HEK293 (cell line): ENCODE measurements at regions not wholly inside any gene's neighbourhood (a gene's known extent, or its start where the extent isn't known, plus 50 kb on each side); places are given as distances from the start of the nearest gene placed in this dataset.
A peak's percentile ranks its signal among the peaks of the same experiment; 100 is the strongest.

Experiments
- CTCF ChIA-PET: fragments of 350-600 bp; formaldehyde crosslinking; extraction: SDS; loops from one replicate; lab custom pipeline; 2021; ENCODE audit warnings: antibody characterized with exemption; lab: Yijun Ruan, JAX
- POLR2A ChIA-PET: fragments of 300-600 bp; formaldehyde crosslinking; extraction: SDS; loops from one replicate; lab custom pipeline; 2020; ENCODE audit warnings: antibody characterized with exemption, inconsistent platforms; lab: Yijun Ruan, JAX
- H3K27ac ChIP-seq: fragments of 200-500 bp; sonication (Bioruptor generic); 2 replicates; pipeline ENCODE4 v1.5.1; 2014; ENCODE audit warnings: low read depth, low read length, control low read depth, inconsistent platforms; ENCODE audit errors: extremely low read depth
- H3K36me3 ChIP-seq, 2 experiments: fragments of 200-500 bp in 1 of 2; sonication (Bioruptor generic) in 1 of 2; 1 replicate in 1 of 2; 2 replicates in 1 of 2; pipeline ENCODE4 v1.5.1; 2014 to 2017; ENCODE audit warnings: inconsistent platforms in 2 of 2, low read length in 2 of 2; ENCODE audit not compliant: control insufficient read depth in 2 of 2, insufficient read depth in 1 of 2
- H3K4me1 ChIP-seq: fragments of 200-500 bp; sonication (Bioruptor generic); 2 replicates; pipeline ENCODE4 v1.5.1; 2014; ENCODE audit warnings: mild to moderate bottlenecking, low read length, inconsistent platforms; ENCODE audit not compliant: control insufficient read depth, insufficient read depth
- H3K4me3 ChIP-seq: 2 replicates; pipeline ENCODE4 v1.5.1; 2011; ENCODE audit warnings: low read depth, mild to moderate bottlenecking, control low read depth, low read length, moderate library complexity
- H3K9me3 ChIP-seq: fragments of 200-500 bp; sonication (Bioruptor generic); 2 replicates; pipeline ENCODE4 v1.5.1; 2014; ENCODE audit warnings: low read depth, low read length, inconsistent platforms; ENCODE audit not compliant: control insufficient read depth, insufficient read depth
- FEZF1 ChIP-seq: fragments of 450-650 bp; formaldehyde crosslinking; IDR thresholded peaks from 2 replicates; pipeline ENCODE4 v1.5.1; 2016; ENCODE audit warnings: missing biosample characterization, missing genetic modification characterization
- PBX3 ChIP-seq: sonication (generic); formaldehyde crosslinking; IDR thresholded peaks from 2 replicates; pipeline ENCODE4 v1.8.1; 2022; ENCODE audit warnings: mild to moderate bottlenecking, moderate library complexity, missing genetic modification reagents
- WT1 ChIP-seq: fragments of 450-650 bp; formaldehyde crosslinking; IDR thresholded peaks from 2 replicates; pipeline ENCODE4 v1.5.1; 2016; ENCODE audit warnings: missing biosample characterization, missing genetic modification characterization
- ZBTB20 ChIP-seq: fragments of 450-650 bp; formaldehyde crosslinking; IDR thresholded peaks from 2 replicates; pipeline ENCODE4 v1.5.1; 2016; ENCODE audit warnings: missing biosample characterization, missing genetic modification characterization
- ZBTB49 ChIP-seq: fragments of 450-650 bp; formaldehyde crosslinking; IDR thresholded peaks from 2 replicates; pipeline ENCODE4 v1.5.1; 2016; ENCODE audit warnings: missing biosample characterization, missing genetic modification characterization, low read depth
- ZFHX2 ChIP-seq: fragments of 450-650 bp; formaldehyde crosslinking; conservative IDR thresholded peaks from 2 replicates; pipeline ENCODE4 v1.5.1; 2016; ENCODE audit warnings: missing biosample characterization, missing genetic modification characterization
- ZIC2 ChIP-seq: fragments of 450-650 bp; formaldehyde crosslinking; IDR thresholded peaks from 2 replicates; pipeline ENCODE4 v1.5.1; 2016; ENCODE audit warnings: missing biosample characterization, missing genetic modification characterization
- ZNF23 ChIP-seq: fragments of 450-650 bp; formaldehyde crosslinking; IDR thresholded peaks from 2 replicates; pipeline ENCODE4 v1.5.1; 2016; ENCODE audit warnings: missing biosample characterization, missing genetic modification characterization, borderline replicate concordance
- ZNF239 ChIP-seq: fragments of 450-650 bp; formaldehyde crosslinking; IDR thresholded peaks from 2 replicates; pipeline ENCODE4 v1.5.1; 2016; ENCODE audit warnings: missing biosample characterization, missing genetic modification characterization
- ZNF341 ChIP-seq: fragments of 450-650 bp; formaldehyde crosslinking; IDR thresholded peaks from 2 replicates; pipeline ENCODE4; 2016; ENCODE audit warnings: low read depth, missing biosample characterization, missing genetic modification characterization
- ZNF366 ChIP-seq: fragments of 450-650 bp; formaldehyde crosslinking; conservative IDR thresholded peaks from 2 replicates; pipeline ENCODE4 v1.5.1; 2016; ENCODE audit warnings: missing biosample characterization, missing genetic modification characterization
- ZNF529 ChIP-seq: fragments of 450-650 bp; formaldehyde crosslinking; IDR thresholded peaks from 2 replicates; pipeline ENCODE4 v1.5.1; 2017; ENCODE audit warnings: missing genetic modification characterization, missing biosample characterization; ENCODE audit not compliant: insufficient replicate concordance
- ZNF558 ChIP-seq: fragments of 450-650 bp; formaldehyde crosslinking; IDR thresholded peaks from 2 replicates; pipeline ENCODE4 v1.5.1; 2016; ENCODE audit warnings: missing biosample characterization, missing genetic modification characterization
- ZNF561 ChIP-seq: fragments of 450-650 bp; IDR thresholded peaks from 2 replicates; pipeline ENCODE4 v1.5.1; 2018; ENCODE audit warnings: missing biosample characterization, missing genetic modification characterization, borderline replicate concordance
- ZNF629 ChIP-seq: fragments of 450-650 bp; formaldehyde crosslinking; IDR thresholded peaks from 2 replicates; pipeline ENCODE4 v1.5.1; 2017; ENCODE audit warnings: missing biosample characterization, missing genetic modification characterization
- ZNF670 ChIP-seq: fragments of 450-650 bp; formaldehyde crosslinking; IDR thresholded peaks from 2 replicates; pipeline ENCODE4 v1.5.1; 2016; ENCODE audit warnings: missing biosample characterization, missing genetic modification characterization, low read depth

GRCh38 chr2:234292962-234293243 lies 204.0 kb downstream of the ARL4C start:
- no peaks in the 10 kb centered on the region for H3K36me3 ChIP-seq
- no peaks in the 10 kb centered on the region for H3K9me3 ChIP-seq
- no peak for TF ChIP-seq PBX3
- peak; percentile 96 for TF ChIP-seq ZNF529
- no peaks in the 10 kb centered on the region for H3K4me1 ChIP-seq
- POLR2A ChIA-PET: no interaction called here
- CTCF ChIA-PET: no interaction called here
- H3K27ac ChIP-seq: no peak overlapping the region
- H3K4me3 ChIP-seq: no peak overlapping the region

GRCh38 chr2:234292205-234292961 lies 204.5 kb downstream of the ARL4C start:
- H3K9me3 ChIP-seq: no peaks in the 10 kb centered on the region
- no peak overlapping the region for H3K4me3 ChIP-seq
- TF ChIP-seq ZNF239 (tag by site-specific recombination) (no peak), ZNF341 (tag by site-specific recombination) (no peak), ZNF558 (tag by site-specific recombination) (no peak), ZNF561 (tag by site-specific recombination) (no peak), ZNF23 (no peak)
- H3K36me3 ChIP-seq: no peaks in the 10 kb centered on the region
- H3K4me1 ChIP-seq: no peaks in the 10 kb centered on the region
- H3K27ac ChIP-seq: no peak overlapping the region
- ChIA-PET POLR2A (interaction anchor here (1.3 kb wide), 1 partner anchor 205 kb away, joined by 5 read pairs; the partner anchor contains the start of gene ARL4C), CTCF (interaction anchor here (0.6 to 1.6 kb wide), 3 partner anchors 11 to 277 kb away, joined by 3 to 7 read pairs (median 3); no protein-coding TSS in a partner anchor)

- ChIA-PET POLR2A (interaction anchor here (1.3 kb wide), 1 partner anchor 206 kb away, joined by 5 read pairs; the partner anchor contains the start of gene ARL4C), CTCF (interaction anchor here (0.6 to 1.6 kb wide), 7 partner anchors 10 to 827 kb away, joined by 3 to 7 read pairs (median 3); no protein-coding TSS in a partner anchor)
- no peaks in the 10 kb centered on the region for H3K36me3 ChIP-seq
- H3K27ac ChIP-seq: no peak overlapping the region
- H3K4me3 ChIP-seq: no peak overlapping the region
- no peaks in the 10 kb centered on the region for H3K4me1 ChIP-seq
- TF ChIP-seq ZBTB49 (tag by site-specific recombination) (no peak), ZNF670 (tag by site-specific recombination) (no peak), ZIC2 (tag by site-specific recombination) (peak; percentile 89), ZBTB20 (tag by site-specific recombination) (0 out of 2 replicates have a peak, but pooled peaks have one; percentile 11), WT1 (no peak), ZFHX2 (peak; percentile 51), ZNF366 (tag by site-specific recombination) (0 out of 2 replicates have a peak, but pooled peaks have one; percentile 28), FEZF1 (peak; percentile 57; the same call in 1 of the 2 replicates), ZNF629 (peak; percentile 50)
- no peaks in the 10 kb centered on the region for H3K9me3 ChIP-seq
Observed at GRCh38 chr2:234291765-234292204, 205.1 kb downstream of the ARL4C start.
